Activated CD8-positive, alpha-beta memory T cell treated with anti-CD3 and anti-CD28 coated beads, Interleukin-2, amount 50 U/mL, for 24 hours (primary cell): ENCODE measurements at regions not wholly inside any gene's neighbourhood (a gene's known extent, or its start where the extent isn't known, plus 50 kb on each side); places are given as distances from the start of the nearest gene placed in this dataset.
"Not testable (repeated sequence)": the region's sequence is repeated elsewhere in the genome, so short reads cannot be mapped to it uniquely, and the experiment has no call there.

ENCODE experiments used
- DNase-seq: peaks from one replicate; pipeline ENCODE4 v3.0.0-alpha.2; 2020; ENCODE audit errors: extremely low read depth

DNA sequence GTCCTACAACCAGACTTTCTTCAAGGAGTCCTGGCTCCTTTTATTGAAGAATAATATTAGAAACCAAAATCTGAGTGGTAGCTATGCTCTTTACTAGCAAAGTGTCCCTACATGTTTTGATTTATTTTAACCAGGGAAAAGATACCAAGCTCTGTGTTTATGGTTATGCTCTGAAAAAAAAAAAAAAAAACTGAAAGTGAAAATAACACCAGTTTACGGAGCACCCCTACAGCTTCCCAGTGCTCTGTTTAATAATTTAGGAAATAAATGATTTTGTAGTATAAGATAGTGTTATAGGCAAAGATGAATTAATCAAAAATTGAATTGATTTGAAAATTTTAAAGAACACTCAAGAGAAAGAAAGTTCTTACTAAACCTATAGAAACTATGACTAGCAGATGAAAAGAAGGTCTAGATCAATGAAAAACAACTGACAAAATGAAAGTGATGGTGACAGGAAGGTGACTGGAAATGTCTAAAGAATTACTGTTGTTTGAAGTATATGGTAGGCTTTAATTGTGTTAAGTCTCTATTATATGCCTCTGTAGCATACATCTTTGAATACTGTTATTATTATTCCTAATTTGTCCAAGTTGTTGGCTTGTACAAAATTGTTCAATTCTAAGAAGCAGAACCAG lies 1698.4 kb upstream of the PCDH10 start:
- no peak for DNase-seq

DNA sequence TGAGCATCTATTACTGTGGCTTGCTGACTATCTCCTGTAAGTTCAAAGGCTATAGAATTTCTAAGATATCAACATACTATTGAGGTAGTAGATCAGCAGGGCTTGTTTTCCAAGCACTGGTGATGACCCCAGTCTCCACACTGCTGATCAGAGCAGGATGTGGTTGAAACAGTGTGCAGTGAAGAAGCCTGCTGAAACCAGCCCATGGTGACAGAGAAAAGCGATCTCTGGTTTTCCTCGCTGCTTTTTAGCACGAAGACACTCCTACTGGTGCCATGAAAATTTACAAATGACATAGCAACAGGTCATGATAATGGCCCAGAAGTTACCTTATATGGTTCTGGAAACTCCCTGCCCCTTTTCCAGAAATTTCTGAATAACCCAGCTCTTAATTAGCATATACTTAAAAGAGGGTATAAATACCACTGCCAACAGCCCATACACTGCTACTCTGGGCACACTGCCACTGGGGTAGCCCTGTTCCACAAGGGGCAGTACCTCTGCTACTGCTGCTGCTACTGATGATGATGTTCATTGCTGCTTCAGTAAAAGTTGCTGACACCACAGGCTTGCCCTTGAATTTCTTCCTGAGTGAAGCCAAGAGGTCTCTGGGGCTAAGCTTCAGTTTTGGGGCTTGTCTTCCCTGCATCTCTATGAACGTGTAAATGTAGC lies 1689.5 kb upstream of the PCDH10 start:
- no peak for DNase-seq

DNA sequence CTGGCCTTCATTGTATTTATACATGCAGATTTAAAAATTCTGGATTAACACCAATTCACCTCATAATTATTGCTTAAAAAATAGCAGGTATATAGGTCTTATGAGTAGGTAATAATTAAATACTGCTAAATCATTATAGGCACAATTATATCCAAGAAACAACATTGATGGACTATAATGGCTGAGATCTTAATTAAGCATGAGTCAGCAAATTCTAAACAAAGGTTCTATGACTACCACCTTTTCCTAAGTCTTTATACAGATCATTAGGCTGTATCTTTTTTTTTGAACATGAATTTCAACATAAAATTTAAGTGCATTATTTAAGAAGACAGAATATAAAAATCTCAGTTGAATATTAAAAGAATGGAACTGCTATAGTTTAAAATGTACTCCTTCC lies 1678.7 kb upstream of the PCDH10 start:
- DNase-seq: no peak

DNA sequence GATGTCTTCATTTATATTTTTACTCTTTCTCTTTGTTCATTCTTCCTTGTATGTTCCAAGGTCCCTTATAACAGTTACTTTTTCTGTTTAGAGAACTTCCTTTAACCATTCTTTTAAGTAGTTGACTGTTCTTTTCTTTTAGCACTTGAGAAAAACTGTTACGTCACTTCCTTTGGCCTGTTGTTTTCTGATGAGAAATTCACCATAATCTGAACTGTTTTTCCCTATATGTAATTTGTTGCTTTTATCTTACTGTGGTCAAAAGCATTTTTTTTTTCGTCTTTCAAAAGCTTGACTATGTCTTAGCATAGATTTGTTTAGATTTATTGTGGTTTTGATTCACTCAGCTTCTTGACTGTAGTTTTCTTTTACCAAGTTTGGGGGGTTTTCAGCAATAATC lies 1660.3 kb upstream of the PCDH10 start:
- DNase-seq: no peak

DNA sequence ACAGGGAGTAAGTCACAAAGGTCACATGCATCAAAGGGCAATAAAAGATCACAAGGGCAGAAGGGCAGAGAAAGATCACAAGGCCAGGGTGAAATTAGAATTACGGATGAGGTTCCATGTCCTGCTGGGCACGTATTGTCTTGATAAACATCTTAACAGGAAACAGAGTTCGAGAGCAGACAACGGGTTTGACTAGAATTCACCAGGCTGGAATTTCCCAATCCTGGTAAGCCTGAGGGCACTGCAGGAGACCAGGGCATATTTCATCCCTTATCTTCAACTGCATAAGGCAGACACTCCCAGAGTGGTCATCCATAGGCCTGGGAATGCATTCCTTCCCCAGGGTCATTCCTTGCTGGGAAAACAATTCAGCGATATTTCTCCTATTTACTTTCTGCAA lies 1652.9 kb upstream of the PCDH10 start:
- DNase-seq: not testable (repeated sequence)

DNA sequence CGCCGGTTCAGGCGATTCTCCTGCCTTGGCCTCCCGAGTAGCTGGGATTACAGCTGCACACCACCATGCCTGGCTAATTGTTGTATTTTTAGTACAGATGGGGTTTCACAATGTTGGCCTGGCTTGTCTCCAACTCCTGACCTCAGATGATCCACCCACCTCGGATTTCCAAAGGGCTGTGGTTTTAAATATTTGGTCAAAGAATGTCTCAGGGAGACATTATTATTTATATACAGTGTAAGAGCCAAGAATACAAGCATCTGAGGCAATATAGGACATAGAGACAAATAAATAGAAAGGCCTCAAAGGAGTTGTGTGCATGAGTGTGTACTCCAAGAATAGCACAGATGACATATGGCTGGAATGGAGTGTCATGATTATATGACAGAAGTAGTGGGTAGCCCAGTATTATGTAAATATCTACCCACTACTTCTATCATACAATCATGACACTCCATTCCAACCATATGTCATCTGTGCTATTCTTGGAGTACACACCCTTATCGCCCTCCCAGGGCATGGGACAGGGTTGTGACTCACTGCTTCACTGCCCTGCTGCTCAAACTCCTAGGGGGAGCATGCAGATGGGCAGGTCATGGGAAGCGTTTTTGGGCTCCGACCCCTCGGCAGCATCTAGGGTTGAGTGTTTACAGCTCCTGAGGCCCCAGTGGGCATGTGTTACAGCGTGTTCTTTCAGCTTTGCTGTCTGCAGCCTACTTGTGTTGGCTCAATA lies 1649.8 kb upstream of the PCDH10 start:
- DNase-seq: no peak

DNA sequence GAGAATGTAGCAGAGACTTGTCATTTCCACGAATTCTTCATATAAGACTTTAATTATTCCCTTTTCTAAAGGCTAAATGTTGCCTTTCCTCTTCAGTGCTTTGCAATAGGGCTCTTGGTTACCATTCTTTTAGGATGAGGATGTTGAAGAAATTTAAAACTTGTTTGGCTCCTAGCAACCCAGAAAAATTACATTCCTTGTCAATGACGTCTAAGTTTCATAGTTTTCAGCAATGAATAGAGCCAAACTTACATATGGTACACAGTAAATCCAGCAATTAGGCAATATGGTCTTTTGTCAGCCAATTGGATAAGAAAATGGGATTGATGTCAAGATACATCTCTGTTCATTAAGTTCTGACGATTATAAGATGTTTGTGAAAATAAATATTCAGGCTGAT lies 1639.6 kb upstream of the PCDH10 start:
- no peak for DNase-seq

DNA sequence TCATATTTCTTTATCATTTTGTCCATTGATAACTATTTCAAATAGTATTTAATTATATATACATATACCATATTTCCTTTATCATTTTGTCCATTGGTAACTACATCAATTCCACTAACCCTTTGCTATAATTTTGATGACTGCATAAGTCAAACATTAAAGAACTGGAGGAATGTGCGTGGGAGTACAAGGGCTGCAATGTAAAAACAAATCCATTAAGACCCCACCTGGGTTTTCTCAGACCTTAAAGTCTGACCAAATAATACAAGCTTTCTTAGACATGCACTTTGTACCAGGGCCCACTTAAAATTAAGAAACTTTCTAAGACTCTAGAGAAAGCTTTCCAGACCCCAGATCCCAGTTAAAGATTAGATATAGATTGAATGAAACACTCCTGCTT lies 1622.4 kb upstream of the PCDH10 start:
- no peak for DNase-seq

DNA sequence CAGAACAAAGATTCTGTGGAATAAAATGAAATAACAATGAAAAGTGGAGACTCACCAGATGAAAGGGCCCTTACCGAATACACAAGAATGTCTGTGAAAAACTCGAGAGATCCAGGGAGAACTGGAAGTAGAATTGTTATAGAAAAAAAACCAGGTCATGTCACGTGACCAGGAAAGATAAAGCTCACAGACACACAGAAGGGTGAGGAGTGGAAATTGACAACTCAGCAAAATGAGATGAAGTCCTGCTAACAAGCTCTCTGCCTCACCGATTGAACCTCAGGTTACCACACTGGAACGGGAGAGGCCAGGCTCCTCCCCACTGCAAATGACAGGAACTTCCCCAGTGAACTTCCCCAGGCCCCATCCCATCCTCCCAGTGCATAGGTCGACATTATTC lies 1618.0 kb upstream of the PCDH10 start:
- no peak for DNase-seq

DNA sequence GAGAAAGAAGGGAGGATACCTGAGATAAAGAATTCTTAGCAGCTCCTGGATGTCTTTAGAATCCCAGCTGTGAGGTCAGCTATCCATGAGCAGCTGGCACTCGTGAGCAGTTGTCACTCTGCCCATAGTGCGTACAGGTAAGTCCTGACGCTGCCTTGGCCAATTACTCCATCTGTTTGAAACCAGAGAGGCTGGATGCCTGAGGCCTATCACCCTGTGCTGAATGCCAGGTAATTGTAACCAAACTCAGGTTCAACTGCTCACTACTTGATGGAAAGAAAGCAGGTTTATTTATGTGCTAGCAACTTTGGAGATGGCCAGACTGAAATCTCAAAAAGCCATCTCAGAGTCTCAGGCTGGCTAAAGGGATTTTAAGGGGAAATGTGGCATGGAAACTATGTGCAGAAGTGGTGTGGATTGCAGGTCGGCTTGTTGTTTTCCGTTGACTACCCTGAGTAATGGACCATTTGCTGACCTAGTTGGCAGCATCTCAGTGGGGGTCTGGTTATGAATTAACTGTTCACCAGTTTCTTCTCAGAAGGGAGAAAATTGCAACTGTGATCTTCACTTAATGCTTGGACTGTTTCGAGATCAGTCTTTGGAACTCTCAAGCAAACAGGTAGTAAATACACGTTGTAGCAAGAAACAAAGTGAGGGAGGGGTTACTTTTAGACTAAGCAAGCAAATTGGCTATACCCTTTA lies 1614.0 kb upstream of the PCDH10 start:
- no peak for DNase-seq

DNA sequence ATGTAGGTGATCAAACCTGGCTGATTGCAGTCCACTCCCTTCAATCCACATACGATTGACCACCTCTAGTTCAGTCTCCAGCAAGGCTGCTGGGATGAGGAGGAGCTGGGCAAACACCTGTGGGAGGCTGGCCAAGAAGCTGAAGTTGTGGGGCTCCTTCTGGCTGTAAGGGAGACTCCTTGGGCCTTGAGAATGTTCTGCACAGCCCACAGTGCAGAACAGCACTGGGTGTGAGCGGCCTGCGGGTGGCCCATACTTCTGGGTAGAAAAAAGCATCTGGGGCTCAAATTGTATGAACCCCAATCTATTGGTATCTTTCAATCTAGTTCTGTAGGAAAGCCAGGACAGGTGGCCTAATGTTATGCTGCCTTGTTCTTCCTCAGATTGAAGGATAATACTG lies 1608.8 kb upstream of the PCDH10 start:
- no peak for DNase-seq

DNA sequence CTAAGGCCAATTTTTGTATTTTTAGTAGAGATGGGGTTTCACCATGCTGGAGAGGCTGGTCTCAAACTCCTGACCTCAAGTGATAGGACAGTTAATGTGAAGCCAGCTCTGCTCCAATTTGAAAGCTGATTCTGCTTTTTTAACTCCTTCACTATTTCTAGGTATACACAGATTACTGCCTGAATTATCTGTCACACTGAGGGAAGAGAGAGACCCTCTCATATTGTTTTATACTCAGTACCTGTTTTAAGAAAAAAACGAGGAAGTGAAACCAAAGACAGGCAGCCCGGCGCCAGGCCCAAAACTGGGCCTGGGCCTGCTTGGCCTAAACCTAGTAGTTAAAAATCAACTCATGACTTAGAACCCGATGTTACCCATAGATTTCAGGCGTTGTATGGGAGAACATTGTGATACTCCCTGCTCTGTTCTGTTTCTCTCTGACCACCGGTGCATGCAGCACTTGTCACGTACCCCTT lies 1601.5 kb upstream of the PCDH10 start:
- DNase-seq: no peak

DNA sequence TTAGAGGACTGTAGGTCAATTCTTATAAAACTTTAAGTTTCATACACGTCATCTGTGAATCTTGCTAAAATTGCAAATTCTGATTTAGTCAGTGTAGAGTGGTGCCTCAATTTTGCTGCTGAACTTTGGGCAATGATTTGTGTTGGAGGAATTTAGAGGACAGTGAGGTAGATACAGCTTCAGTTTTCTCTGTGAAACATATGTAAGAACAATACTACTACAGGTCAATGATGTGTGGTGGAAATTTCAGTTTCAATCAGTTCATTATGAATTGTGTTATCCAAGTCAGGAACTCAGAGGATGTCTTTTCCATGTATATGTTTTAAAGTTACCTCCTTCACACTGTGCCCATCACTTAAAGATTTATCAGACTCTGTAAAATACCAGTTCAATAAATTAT lies 1597.8 kb upstream of the PCDH10 start:
- DNase-seq: no peak

DNA sequence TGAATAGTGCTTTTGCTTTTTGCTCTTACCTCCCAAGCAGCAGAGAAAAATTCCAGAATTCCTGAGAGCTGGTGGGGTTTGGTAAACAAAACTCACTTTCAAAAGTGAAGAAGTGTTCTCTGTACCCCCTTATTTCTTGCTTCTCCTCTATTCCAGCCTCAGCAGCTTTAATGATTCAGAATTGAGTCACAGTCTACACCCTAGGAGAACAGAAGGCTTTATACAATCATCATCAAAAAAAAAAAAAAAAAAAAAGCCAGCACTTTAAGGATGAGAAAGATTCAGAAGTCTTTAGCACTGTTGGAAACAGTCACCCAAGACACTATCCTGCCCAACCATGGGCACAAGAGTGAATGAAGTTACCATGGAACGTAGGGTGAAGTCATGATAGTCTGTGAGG lies 1583.1 kb upstream of the PCDH10 start:
- no peak for DNase-seq

DNA sequence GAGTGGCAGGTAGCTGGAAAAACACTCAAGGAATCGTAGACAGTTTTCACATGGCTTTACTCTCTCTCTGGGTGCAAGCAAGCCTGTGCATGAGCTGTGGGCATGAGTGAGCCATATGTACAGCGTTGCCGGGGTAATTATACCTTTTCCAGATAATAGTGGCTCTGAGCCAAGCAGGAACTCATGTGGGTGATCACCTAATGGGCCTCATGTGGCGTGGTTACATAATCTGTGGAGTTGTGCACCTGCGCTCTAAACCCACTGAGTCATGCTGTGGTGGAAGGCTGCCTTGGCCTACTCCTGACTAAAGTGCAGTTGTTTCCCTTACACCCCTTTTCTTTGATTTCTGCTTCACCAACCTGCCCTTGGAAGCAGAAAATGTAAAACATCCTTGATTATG lies 1564.5 kb upstream of the PCDH10 start:
- no peak for DNase-seq

DNA sequence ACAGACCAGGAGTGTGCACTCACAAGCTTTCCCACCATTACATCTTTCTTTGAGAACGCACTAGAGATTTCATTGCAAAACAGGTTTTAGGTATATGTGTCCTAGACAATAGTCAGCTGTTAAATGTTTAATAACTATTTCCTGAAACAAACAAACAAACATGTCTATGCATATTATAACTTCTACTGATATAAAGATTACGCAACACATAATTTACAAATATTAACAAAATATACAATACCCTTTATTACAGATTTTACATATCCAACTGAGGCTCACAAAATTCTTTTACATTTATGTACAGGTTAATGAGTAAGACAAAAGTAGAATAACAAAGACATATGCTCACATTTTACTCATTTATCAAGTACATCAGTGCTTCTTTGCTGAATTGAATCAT lies 1554.0 kb upstream of the PCDH10 start:
- no peak for DNase-seq

DNA sequence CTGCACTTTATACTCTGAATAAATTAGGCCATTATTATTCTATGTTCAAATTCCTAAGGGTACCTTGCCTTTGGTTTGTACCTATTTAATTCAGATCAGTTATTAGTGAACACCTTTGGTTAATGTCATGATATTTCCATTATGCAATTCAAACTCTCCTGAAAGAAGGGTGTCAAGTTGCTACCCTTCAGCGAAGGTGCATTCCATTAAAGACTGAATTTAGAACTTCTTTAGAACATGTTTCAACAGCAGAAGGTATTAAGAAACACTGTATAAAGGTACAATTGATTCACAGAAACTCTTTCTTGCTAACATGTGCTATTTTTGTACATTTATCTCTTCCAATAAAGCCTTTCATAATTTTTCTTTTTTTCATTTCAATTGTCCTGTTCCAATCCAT lies 1545.4 kb upstream of the PCDH10 start:
- DNase-seq: no peak

DNA sequence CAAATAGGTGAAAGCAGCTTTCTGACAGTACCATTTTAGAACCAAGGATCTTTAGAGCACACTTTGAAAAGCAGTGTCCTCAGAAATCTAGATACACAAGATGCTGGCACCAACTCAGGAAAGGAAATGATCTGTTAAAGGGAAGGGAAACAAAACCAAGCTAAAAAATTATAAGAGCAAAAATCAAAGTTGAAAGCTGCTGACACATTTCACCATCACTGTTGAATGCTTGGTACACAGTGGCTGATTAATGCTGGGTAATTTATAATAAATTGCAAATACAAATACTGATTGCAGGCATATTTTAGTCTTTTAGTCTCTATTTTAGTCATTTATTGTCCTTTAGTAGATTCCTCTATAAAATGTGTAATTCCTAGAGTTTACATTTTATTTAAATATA lies 1540.1 kb upstream of the PCDH10 start:
- DNase-seq: no peak

DNA sequence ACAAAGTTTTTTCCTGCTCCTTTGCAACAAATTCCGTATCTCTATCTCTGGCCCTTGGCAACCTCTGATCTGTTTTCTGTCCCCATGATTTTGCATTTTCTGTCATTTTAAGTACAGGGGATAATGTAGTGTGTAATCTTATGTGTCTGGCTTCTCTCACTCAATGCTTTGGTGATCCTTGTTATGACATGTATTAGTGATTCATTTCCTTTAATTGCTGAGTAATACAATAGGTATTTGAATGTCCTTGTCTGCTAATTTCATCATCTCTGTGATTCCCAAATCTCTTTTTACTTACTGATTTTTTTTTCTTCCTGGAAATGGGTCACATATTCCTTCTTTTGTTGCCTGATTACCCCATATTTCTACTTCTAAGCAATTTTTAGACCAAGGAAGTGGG lies 1538.6 kb upstream of the PCDH10 start:
- DNase-seq: not testable (repeated sequence)

DNA sequence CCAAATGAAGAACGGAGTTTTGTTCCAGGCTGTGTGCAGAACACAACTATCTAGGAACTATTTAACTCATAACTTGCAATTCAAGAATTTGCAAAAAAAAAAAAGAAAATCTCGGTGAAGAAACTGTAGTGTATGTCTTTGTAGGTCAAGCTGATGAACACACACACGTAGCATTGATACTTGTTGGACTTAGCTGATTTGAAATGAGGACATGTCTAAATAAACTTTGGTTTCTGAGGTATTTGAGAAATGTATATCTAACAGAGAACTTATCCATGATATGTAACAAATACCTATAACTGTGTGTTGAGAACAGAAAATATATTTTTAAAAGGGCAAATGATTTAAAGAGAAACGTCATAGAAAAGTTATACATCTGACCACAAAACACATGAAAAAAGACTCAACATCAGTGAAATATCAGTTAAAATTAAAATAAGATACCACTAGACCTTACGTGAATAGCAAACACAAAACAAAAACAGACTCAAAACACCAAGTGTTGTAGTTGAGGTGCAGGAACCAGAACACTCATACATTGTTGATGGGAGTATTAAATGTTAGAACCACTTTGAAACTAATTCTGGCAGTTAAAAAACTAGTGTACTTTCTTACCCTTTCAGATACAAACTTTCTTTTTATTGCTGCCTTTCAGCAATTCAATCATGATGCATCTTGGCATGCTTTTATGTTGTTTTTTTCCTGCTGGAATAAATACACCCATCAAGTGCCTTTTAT lies 1535.8 kb upstream of the PCDH10 start:
- DNase-seq: no peak

DNA sequence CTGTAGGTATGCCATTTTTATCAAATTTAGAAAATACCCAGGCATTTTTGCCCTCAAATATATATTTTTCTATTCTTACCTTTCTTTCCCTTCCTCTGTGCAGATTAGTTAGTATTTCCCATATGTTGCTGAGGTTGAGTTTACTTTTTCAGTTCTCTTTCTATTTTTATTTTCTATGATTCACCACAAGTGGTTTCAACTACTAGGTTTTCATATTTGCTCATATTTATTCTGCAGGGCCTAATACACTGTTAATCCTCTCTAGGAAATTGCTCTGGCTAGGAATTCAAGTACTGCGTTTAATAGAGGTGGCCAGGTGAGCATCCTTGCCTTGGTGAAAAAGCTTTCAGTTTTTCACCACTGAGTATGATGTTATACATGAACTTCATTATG lies 1535.3 kb upstream of the PCDH10 start:
- DNase-seq: no peak

DNA sequence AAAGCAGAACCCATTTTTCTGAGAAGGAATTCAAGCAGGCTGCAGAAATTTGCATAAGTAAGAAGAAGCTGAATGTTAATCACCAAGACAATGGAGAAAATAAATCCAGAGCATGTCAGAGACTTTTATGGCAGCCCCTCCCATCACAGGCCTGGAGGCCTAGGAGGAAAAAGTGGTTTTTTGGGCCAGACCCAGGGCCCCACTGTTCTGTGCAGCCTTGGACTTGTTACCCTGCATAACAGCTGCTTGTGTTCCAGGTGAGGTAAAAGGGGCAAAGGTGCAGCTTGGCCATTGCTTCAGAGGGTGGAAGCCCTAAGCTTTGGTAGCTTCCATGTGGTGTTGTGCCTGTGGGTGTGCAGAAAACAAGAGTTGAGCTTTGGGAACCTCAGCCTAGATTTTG lies 1516.2 kb upstream of the PCDH10 start:
- DNase-seq: no peak
